ENCODE measurements at regions not wholly inside any gene's neighbourhood (a gene's known extent, or its start where the extent isn't known, plus 50 kb on each side); places are given as distances from the start of the nearest gene placed in this dataset.

DNA sequence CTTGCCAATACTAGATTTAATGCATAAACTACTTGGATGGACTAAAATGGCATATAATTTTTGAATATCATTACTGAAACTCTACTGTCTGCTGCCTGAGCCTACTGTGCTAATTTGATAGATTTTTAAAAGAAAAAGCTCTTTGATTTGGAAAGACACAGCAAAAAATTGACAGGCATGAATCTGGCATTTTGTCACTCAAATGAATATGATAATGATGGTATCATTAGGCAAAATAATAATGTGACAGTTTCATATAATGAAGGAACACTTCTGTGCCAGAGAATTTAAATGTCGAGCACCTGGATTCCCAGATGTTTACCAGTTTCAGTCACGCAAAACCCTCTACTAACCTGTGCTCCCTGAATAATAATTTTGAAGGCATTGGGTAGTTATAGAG is 60.0 kb upstream of the SLC13A1 start (continued):
- TF ChIP-seq TFE3 (CRISPR knock-in tag; IDR thresholded peaks at IDR 0.05): no peak
- TF ChIP-seq NFIX (CRISPR knock-in tag; IDR thresholded peaks at IDR 0.05; ENCODE audit: low read depth): no peak
- TF ChIP-seq ARNT (IDR thresholded peaks at IDR 0.05): no peak
- TF ChIP-seq HLTF (IDR thresholded peaks at IDR 0.05): no peak
- no peak for TF ChIP-seq THRB (CRISPR knock-in tag; conservative IDR thresholded peaks at IDR 0.05)
- TF ChIP-seq PTBP1 (IDR thresholded peaks at IDR 0.05; ENCODE audit: low read depth, low read length): no peak
- TF ChIP-seq ZNF764 (CRISPR knock-in tag; IDR thresholded peaks at IDR 0.05; ENCODE audit: low read depth): no peak
- TF ChIP-seq IFI16 (CRISPR knock-in tag; IDR thresholded peaks at IDR 0.05): no peak
- TF ChIP-seq ETS2 (tag; IDR thresholded peaks at IDR 0.05; ENCODE audit: borderline replicate concordance, poor library complexity, severe bottlenecking): no peak
- no peak for TF ChIP-seq GABPB2 (CRISPR knock-in tag; conservative IDR thresholded peaks at IDR 0.05)
